PC-3 (cell line): ENCODE measurements at regions not wholly inside any gene's neighbourhood (a gene's known extent, or its start where the extent isn't known, plus 50 kb on each side); places are given as distances from the start of the nearest gene placed in this dataset.

Experiments used
- EZH2 ChIP-seq: fragments of 300-600 bp; sonication (generic); IDR thresholded peaks from one replicate; pipeline ENCODE4 v1.6.1; 2017; ENCODE audit warnings: antibody characterized with exemption, mild to moderate bottlenecking, low read length; ENCODE audit not compliant: unreplicated experiment
- EZH2phosphoT487 ChIP-seq: fragments of 300-600 bp; sonication (generic); IDR thresholded peaks from 2 replicates; pipeline ENCODE4 v1.6.1; 2018; ENCODE audit warnings: mild to moderate bottlenecking, antibody characterized with exemption, low read length, borderline replicate concordance
- TF ChIP-seq, protein P1 (sequence below): fragments of 300-600 bp; sonication (generic); conservative IDR thresholded peaks from 2 replicates; pipeline ENCODE4 v1.5.1; 2017; ENCODE audit warnings: antibody characterized with exemption, low read depth, mild to moderate bottlenecking, low read length

DNA sequence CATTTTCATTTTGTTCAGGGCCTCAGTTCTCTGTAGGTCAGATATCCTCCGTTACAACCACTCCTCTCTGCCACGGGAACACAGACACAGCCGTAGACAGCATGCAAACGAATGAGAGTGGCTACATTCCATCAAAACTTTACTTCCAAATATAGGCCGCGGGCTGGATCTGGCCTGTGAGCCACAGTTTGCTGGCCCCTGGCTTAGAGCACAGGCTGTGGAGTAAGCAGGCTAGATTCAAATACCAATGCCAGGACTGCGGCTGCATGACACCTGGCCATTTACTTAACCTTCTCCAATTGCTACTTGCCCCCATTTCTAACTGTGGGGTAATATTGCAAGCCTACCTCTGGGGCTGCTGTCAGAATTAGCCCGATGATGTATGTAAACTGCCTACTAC, 325.8 kb upstream of the POU3F3 start:
- TF ChIP-seq, protein P1, sequence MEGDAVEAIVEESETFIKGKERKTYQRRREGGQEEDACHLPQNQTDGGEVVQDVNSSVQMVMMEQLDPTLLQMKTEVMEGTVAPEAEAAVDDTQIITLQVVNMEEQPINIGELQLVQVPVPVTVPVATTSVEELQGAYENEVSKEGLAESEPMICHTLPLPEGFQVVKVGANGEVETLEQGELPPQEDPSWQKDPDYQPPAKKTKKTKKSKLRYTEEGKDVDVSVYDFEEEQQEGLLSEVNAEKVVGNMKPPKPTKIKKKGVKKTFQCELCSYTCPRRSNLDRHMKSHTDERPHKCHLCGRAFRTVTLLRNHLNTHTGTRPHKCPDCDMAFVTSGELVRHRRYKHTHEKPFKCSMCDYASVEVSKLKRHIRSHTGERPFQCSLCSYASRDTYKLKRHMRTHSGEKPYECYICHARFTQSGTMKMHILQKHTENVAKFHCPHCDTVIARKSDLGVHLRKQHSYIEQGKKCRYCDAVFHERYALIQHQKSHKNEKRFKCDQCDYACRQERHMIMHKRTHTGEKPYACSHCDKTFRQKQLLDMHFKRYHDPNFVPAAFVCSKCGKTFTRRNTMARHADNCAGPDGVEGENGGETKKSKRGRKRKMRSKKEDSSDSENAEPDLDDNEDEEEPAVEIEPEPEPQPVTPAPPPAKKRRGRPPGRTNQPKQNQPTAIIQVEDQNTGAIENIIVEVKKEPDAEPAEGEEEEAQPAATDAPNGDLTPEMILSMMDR = no peak
- TF ChIP-seq EZH2 (no peak), EZH2phosphoT487 (no peak)
